Type B pancreatic cell (in vitro differentiated cells): ENCODE measurements at regions not wholly inside any gene's neighbourhood (a gene's known extent, or its start where the extent isn't known, plus 50 kb on each side); places are given as distances from the start of the nearest gene placed in this dataset.

Experiments
- DNase-seq: peaks from one replicate; pipeline ENCODE4 v3.0.0; 2021; ENCODE audit warnings: mixed read lengths; ENCODE audit not compliant: unreplicated experiment; ENCODE audit errors: extremely low spot score
- H3K27ac Mint-ChIP-seq: 2 replicates; pipeline ENCODE4 v1.8.0; 2021; ENCODE audit warnings: mild to moderate bottlenecking, mixed read lengths
- H3K27me3 Mint-ChIP-seq: 2 replicates; pipeline ENCODE4 v1.8.0; 2021; ENCODE audit warnings: mixed read lengths
- H3K36me3 Mint-ChIP-seq: 2 replicates; pipeline ENCODE4 v1.8.0; 2021; ENCODE audit warnings: mixed read lengths
- H3K4me1 Mint-ChIP-seq: one replicate; pipeline ENCODE4 v1.8.0; 2021; ENCODE audit warnings: mixed read lengths; ENCODE audit not compliant: unreplicated experiment
- H3K4me3 Mint-ChIP-seq: 2 replicates; pipeline ENCODE4 v1.8.0; 2021; ENCODE audit warnings: mild to moderate bottlenecking, mixed read lengths
- H3K9me3 Mint-ChIP-seq: 2 replicates; pipeline ENCODE4 v1.8.0; 2021; ENCODE audit warnings: mixed read lengths
- CTCF ChIP-seq: fragments of 200-600 bp; sonication (generic); conservative IDR thresholded peaks from 2 replicates; pipeline ENCODE4 v1.5.0; 2021; ENCODE audit warnings: antibody characterized with exemption, mild to moderate bottlenecking

GRCh38 chr2:120592084-120592483 is 143.6 kb upstream of the GLI2 start:
- H3K9me3 Mint-ChIP-seq = no peaks in the 10 kb centered on the region
- TF ChIP-seq CTCF = no peak
- H3K27me3 Mint-ChIP-seq = peaks cover 41% of the 10 kb centered on the region
- H3K4me3 Mint-ChIP-seq = no peak overlapping the region
- H3K36me3 Mint-ChIP-seq = no peaks in the 10 kb centered on the region
- H3K27ac Mint-ChIP-seq = no peak overlapping the region
- H3K4me1 Mint-ChIP-seq = peaks cover 37% of the 10 kb centered on the region
- DNase-seq = no peak

GRCh38 chr2:120593921-120594686 is 141.6 kb upstream of the GLI2 start:
- TF ChIP-seq CTCF = no peak
- no peaks in the 10 kb centered on the region for H3K9me3 Mint-ChIP-seq
- DNase-seq = no peak
- no peak overlapping the region for H3K4me3 Mint-ChIP-seq
- H3K27ac Mint-ChIP-seq = no peak overlapping the region
- H3K36me3 Mint-ChIP-seq = no peaks in the 10 kb centered on the region
- peaks cover 26% of the 10 kb centered on the region for H3K27me3 Mint-ChIP-seq
- peaks cover 46% of the 10 kb centered on the region for H3K4me1 Mint-ChIP-seq

- Mint-ChIP-seq H3K27me3 (peaks cover 16% of the 10 kb centered on the region), H3K9me3 (no peaks in the 10 kb centered on the region), H3K4me1 (peaks cover 44% of the 10 kb centered on the region), H3K4me3 (peak overlapping the region; percentile 52), H3K36me3 (no peaks in the 10 kb centered on the region), H3K27ac (peak overlapping the region; percentile 77)
- no peak for DNase-seq
- TF ChIP-seq CTCF = no peak
Measured at GRCh38 chr2:120594856-120595685, 140.6 kb upstream of the GLI2 start.

- Mint-ChIP-seq H3K4me3 (no peak overlapping the region), H3K27me3 (peaks cover 9% of the 10 kb centered on the region), H3K9me3 (no peaks in the 10 kb centered on the region), H3K27ac (no peak overlapping the region), H3K4me1 (peaks cover 42% of the 10 kb centered on the region), H3K36me3 (no peaks in the 10 kb centered on the region)
- DNase-seq = no peak
- no peak for TF ChIP-seq CTCF
Measured at GRCh38 chr2:120595739-120596138, 139.9 kb upstream of the GLI2 start.

GRCh38 chr2:120596191-120596811 is 139.4 kb upstream of the GLI2 start:
- Mint-ChIP-seq H3K36me3 (no peaks in the 10 kb centered on the region), H3K4me1 (peaks cover 42% of the 10 kb centered on the region), H3K9me3 (no peaks in the 10 kb centered on the region), H3K27me3 (peaks cover 9% of the 10 kb centered on the region), H3K4me3 (peak overlapping the region; percentile 28), H3K27ac (peak overlapping the region; percentile 67)
- no peak for DNase-seq
- no peak for TF ChIP-seq CTCF
